SIG-M5 treated with dmso at 0.1 percent for 504 hours (cell line): ENCODE measurements at regions not wholly inside any gene's neighbourhood (a gene's known extent, or its start where the extent isn't known, plus 50 kb on each side); places are given as distances from the start of the nearest gene placed in this dataset.

Experiments used
- DNase-seq: peaks from one replicate; lab custom pipeline; 2025; ENCODE audit not compliant: unreplicated experiment; lab: John Stamatoyannopoulos, UW

- DNase-seq = no peak
These were observed 67.3 kb upstream of the AKT3 start for GRCh38 chr1:243917177-243917862.

GRCh38 chr1:243916160-243916559, 66.1 kb upstream of the AKT3 start:
- no peak for DNase-seq

GRCh38 chr1:243912347-243912746, 62.3 kb upstream of the AKT3 start:
- DNase-seq = no peak

- peak; percentile 73 for DNase-seq
These were observed 60.6 kb upstream of the AKT3 start for GRCh38 chr1:243910607-243911006.

GRCh38 chr1:243903895-243904294, 53.9 kb upstream of the AKT3 start:
- no peak for DNase-seq

GRCh38 chr1:243903041-243903440, 53.0 kb upstream of the AKT3 start:
- DNase-seq = no peak

- DNase-seq = no peak
These were observed 52.1 kb upstream of the AKT3 start for GRCh38 chr1:243902100-243902499.
